K562 (cell line): ENCODE measurements at regions not wholly inside any gene's neighbourhood (a gene's known extent, or its start where the extent isn't known, plus 50 kb on each side); places are given as distances from the start of the nearest gene placed in this dataset.

Source experiments
- ATAC-seq: fragments of 200-7000 bp; cut with Tn5 transposase; 3 replicates; pipeline ENCODE4 v1.9.1; 2020; ENCODE audit warnings: moderate library complexity
- BruUV-seq: library from RNA; stranded (reverse); fragments of 400-500 nt; replicated peaks from 2 replicates; lab custom pipeline; 2021; lab: Mats Ljungman, UMichigan
- CTCF ChIA-PET: fragments of 300-600 bp; formaldehyde crosslinking; extraction: SDS; loops from one replicate; lab custom pipeline; 2021; ENCODE audit warnings: low intra/inter-chr PET ratio; lab: Yijun Ruan, JAX
- POLR2A ChIA-PET: fragments of 300-600, 350-650 bp; sonication (Branson Sonifier 250); formaldehyde crosslinking; extraction: SDS; loops from one replicate; lab custom pipeline; 2021; ENCODE audit warnings: antibody characterized with exemption, inconsistent platforms; lab: Yijun Ruan, JAX
- DNase-seq, 4 experiments: peaks; one replicate each; pipeline versions ENCODE4 v3.0.0 to v3.0.0-alpha.2; 2011 to 2018; ENCODE audit warnings: low spot score in 3 of 4, mixed read lengths in 3 of 4; ENCODE audit errors: extremely low read depth in 1 of 4
- FAIRE-seq: peaks from 2 replicates; lab custom pipeline; 2011; peaks lifted over from hg19 to GRCh38; lab: Jason Lieb, UNC
- H2AFZ ChIP-seq: 2 replicates; pipeline ENCODE4 v1.6.0; 2011; ENCODE audit warnings: low read depth, low read length, control low read depth, inconsistent platforms
- H3K27ac ChIP-seq: fragments of 200-600 bp; 3 replicates; pipeline ENCODE4 v1.8.0; 2011; ENCODE audit warnings: low read depth, mild to moderate bottlenecking, control low read depth, inconsistent platforms, low read length, moderate library complexity, mixed read lengths; ENCODE audit errors: extremely low read depth
- H3K27me3 ChIP-seq, 2 experiments: fragments of 300-600 bp in 1 of 2; 2 replicates in 1 of 2; 3 replicates in 1 of 2; pipeline versions ENCODE4 v1.6.0 to v1.8.0; 2011; ENCODE audit warnings: inconsistent platforms in 2 of 2, low read length in 2 of 2, mild to moderate bottlenecking in 1 of 2, mixed read lengths in 1 of 2, moderate library complexity in 1 of 2; ENCODE audit not compliant: control insufficient read depth in 2 of 2, insufficient read depth in 2 of 2
- H3K36me3 ChIP-seq: fragments of 300-600 bp; 3 replicates; pipeline ENCODE4 v1.8.0; 2011; ENCODE audit warnings: mild to moderate bottlenecking, low read length, inconsistent platforms; ENCODE audit not compliant: control insufficient read depth, insufficient read depth
- H3K4me1 ChIP-seq, 2 experiments: fragments of 200-600 bp in 1 of 2; replicated peaks in 1 of 2; 2 replicates in 1 of 2; 3 replicates in 1 of 2; pipeline versions ENCODE4 v1.5.1 to v1.8.0; 2011; ENCODE audit warnings: inconsistent platforms in 2 of 2, low read length in 2 of 2, mild to moderate bottlenecking in 1 of 2, mixed read lengths in 1 of 2, moderate library complexity in 1 of 2; ENCODE audit not compliant: control insufficient read depth in 2 of 2, insufficient read depth in 2 of 2
- H3K4me2 ChIP-seq: 2 replicates; pipeline ENCODE4 v1.6.1; 2011; ENCODE audit warnings: low read length, control low read depth, inconsistent platforms, mixed read lengths; ENCODE audit not compliant: insufficient read depth
- H3K4me3 ChIP-seq: fragments of 200-600 bp; sonication (generic), shearing (Covaris generic); 2 replicates; pipeline ENCODE4 v1.5.1; 2016; ENCODE audit warnings: control low read depth, inconsistent platforms
- H3K79me2 ChIP-seq: fragments of 200-600 bp; 3 replicates; pipeline ENCODE4 v1.8.0; 2011; ENCODE audit warnings: low read length, inconsistent platforms; ENCODE audit not compliant: control insufficient read depth, insufficient read depth
- H3K9ac ChIP-seq, 2 experiments: 2 replicates each; pipeline versions ENCODE4 v1.6.0 to v1.6.1; 2011; ENCODE audit warnings: low read depth in 2 of 2, low read length in 2 of 2, control low read depth in 1 of 2, inconsistent platforms in 1 of 2, mild to moderate bottlenecking in 1 of 2, mixed read lengths in 1 of 2; ENCODE audit not compliant: insufficient read depth in 1 of 2
- H3K9me1 ChIP-seq: one replicate; pipeline ENCODE4 v1.6.0; 2011; ENCODE audit warnings: inconsistent platforms, mild to moderate bottlenecking, low read length, moderate library complexity; ENCODE audit not compliant: control insufficient read depth, insufficient read depth
- H3K9me3 ChIP-seq: replicated peaks from 2 replicates; pipeline ENCODE4 v1.5.1; 2011; ENCODE audit warnings: low read depth, low read length, inconsistent platforms; ENCODE audit not compliant: control insufficient read depth, insufficient read depth
- H4K20me1 ChIP-seq: replicated peaks from 2 replicates; pipeline ENCODE4 v1.6.1; 2011; ENCODE audit warnings: low read length, inconsistent platforms, mixed read lengths; ENCODE audit not compliant: control insufficient read depth, insufficient read depth
- CHCHD3 ChIP-seq: fragments of 250-450 bp; sonication (Bioruptor Pico); IDR thresholded peaks from 2 replicates; pipeline ENCODE4 v2.1.2; 2022; ENCODE audit warnings: mild to moderate bottlenecking
- EP400 ChIP-seq: fragments of 450-650 bp; IDR thresholded peaks from 2 replicates; pipeline ENCODE4 v1.6.1; 2017; ENCODE audit warnings: antibody characterized with exemption, mild to moderate bottlenecking, moderate library complexity
- GATAD2B ChIP-seq: fragments of 450-650 bp; IDR thresholded peaks from 2 replicates; pipeline ENCODE4 v1.6.1; 2017; ENCODE audit warnings: mild to moderate bottlenecking, borderline replicate concordance
- MCM5 ChIP-seq: fragments of 450-650 bp; IDR thresholded peaks from 2 replicates; pipeline ENCODE4 v1.6.1; 2016; ENCODE audit warnings: low read depth
- MEIS2 ChIP-seq: fragments of 450-650 bp; IDR thresholded peaks from 2 replicates; pipeline ENCODE4 v1.6.1; 2014; ENCODE audit warnings: mild to moderate bottlenecking; ENCODE audit not compliant: partially characterized antibody
- NFATC3 ChIP-seq: fragments of 450-650 bp; IDR thresholded peaks from 2 replicates; pipeline ENCODE4 v1.6.1; 2017; ENCODE audit warnings: mild to moderate bottlenecking
- NFIX ChIP-seq: fragments of 250-450 bp; sonication (Bioruptor Pico); IDR thresholded peaks from 2 replicates; pipeline ENCODE4 v1.4.0; 2020; ENCODE audit warnings: low read depth, mild to moderate bottlenecking, moderate library complexity
- PHF8 ChIP-seq: fragments of 200-600 bp; sonication (generic); IDR thresholded peaks from 2 replicates; pipeline ENCODE4 v1.6.1; 2012; ENCODE audit warnings: mixed run types, mild to moderate bottlenecking, inconsistent platforms, low read length, moderate library complexity, borderline replicate concordance
- SIN3B ChIP-seq: fragments of 450-650 bp; IDR thresholded peaks from 2 replicates; pipeline ENCODE4 v1.6.1; 2017; ENCODE audit warnings: low read depth, mild to moderate bottlenecking, moderate library complexity
- SMAD4 ChIP-seq: fragments of 250-450 bp; sonication (Bioruptor Pico); conservative IDR thresholded peaks from 2 replicates; pipeline ENCODE4 v1.8.0; 2021; ENCODE audit warnings: inconsistent platforms, mild to moderate bottlenecking, moderate library complexity
- SMARCA5 ChIP-seq: fragments of 450-650 bp; IDR thresholded peaks from 2 replicates; pipeline ENCODE4 v1.6.1; 2016
- XRCC3 ChIP-seq: fragments of 450-650 bp; IDR thresholded peaks from 2 replicates; pipeline ENCODE4 v1.6.1; 2017; ENCODE audit warnings: mild to moderate bottlenecking, moderate library complexity
- ZBTB7A ChIP-seq: IDR thresholded peaks from 2 replicates; pipeline ENCODE4 v1.6.1; 2011; ENCODE audit warnings: low read depth, mild to moderate bottlenecking, low read length, moderate library complexity, borderline replicate concordance; ENCODE audit not compliant: control insufficient read depth
- ZNF175 ChIP-seq: fragments of 200-800 bp; sonication (Bioruptor generic); IDR thresholded peaks from 2 replicates; pipeline ENCODE4 v1.6.1; 2016; ENCODE audit warnings: low read depth, mild to moderate bottlenecking, missing genetic modification characterization, missing compliant biosample characterization
- WGBS: fragments of 100-300 bp; shearing (Covaris generic); methylation state at CpG from one replicate; pipeline ENCODE4 v1.1.6; 2016; ENCODE audit warnings: low coverage, mixed read lengths; ENCODE audit not compliant: insufficient coverage; ENCODE audit errors: missing lambda C conversion rate; 5-methylcytosine and 5-hydroxymethylcytosine counted together
- in situ Hi-C: fragments of 300-500 bp; cut with MboI; formaldehyde crosslinking; loops from 4 replicates; pipeline ENCODE4 v1.15.0; 2018; ENCODE audit warnings: inconsistent platforms, mixed read lengths
- intact Hi-C: fragments of 100-400 bp; cut with micrococcal nuclease; formaldehyde crosslinking; loops from 2 replicates; pipeline ENCODE4 v1.14.2; 2022
- TF ChIP-seq, protein P1 (sequence below): sonication (generic); formaldehyde crosslinking; IDR thresholded peaks from 2 replicates; pipeline ENCODE4 v1.8.0; 2023; ENCODE audit warnings: mild to moderate bottlenecking, missing genetic modification reagents
- TF ChIP-seq, protein P2 (sequence below): fragments of 250-450 bp; sonication (Bioruptor Pico); IDR thresholded peaks from 2 replicates; pipeline ENCODE4 v1.4.0; 2020; ENCODE audit warnings: mild to moderate bottlenecking, moderate library complexity, borderline replicate concordance
- TF ChIP-seq, protein P3 (sequence below): fragments of 250-450 bp; sonication (Bioruptor Pico); IDR thresholded peaks from 2 replicates; pipeline ENCODE4 v1.9.0; 2021; ENCODE audit warnings: mild to moderate bottlenecking

DNA sequence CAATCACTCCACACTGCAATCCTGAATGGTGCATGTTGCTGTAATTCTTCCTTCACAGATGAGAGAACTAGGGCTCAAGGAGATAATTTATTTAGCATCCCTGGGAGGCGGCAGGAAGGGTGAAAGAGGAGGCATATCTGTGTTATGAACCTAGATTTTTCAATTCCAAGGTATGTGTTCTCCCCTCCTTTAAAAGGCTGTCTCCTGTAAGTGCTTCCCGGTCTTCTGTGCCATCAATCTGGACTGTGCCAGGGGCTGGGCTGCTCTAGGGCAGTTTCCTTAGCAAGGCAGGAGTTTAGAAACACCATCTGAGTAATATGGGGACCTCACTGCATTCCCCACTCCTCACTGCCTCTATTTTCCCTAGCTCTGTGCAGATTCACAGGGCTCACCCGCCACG lies 185.0 kb downstream of the RFC3 start (continued):
- TF ChIP-seq, protein P1, sequence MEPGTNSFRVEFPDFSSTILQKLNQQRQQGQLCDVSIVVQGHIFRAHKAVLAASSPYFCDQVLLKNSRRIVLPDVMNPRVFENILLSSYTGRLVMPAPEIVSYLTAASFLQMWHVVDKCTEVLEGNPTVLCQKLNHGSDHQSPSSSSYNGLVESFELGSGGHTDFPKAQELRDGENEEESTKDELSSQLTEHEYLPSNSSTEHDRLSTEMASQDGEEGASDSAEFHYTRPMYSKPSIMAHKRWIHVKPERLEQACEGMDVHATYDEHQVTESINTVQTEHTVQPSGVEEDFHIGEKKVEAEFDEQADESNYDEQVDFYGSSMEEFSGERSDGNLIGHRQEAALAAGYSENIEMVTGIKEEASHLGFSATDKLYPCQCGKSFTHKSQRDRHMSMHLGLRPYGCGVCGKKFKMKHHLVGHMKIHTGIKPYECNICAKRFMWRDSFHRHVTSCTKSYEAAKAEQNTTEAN (CRISPR knock-in tag) = no peak
- TF ChIP-seq SMARCA5 = no peak
- no peak for TF ChIP-seq CHCHD3 (CRISPR knock-in tag)
- no peak for TF ChIP-seq NFIX (CRISPR knock-in tag)
- no peak for TF ChIP-seq MEIS2
- no peak for TF ChIP-seq GATAD2B
- TF ChIP-seq XRCC3 = no peak
- TF ChIP-seq, protein P2, sequence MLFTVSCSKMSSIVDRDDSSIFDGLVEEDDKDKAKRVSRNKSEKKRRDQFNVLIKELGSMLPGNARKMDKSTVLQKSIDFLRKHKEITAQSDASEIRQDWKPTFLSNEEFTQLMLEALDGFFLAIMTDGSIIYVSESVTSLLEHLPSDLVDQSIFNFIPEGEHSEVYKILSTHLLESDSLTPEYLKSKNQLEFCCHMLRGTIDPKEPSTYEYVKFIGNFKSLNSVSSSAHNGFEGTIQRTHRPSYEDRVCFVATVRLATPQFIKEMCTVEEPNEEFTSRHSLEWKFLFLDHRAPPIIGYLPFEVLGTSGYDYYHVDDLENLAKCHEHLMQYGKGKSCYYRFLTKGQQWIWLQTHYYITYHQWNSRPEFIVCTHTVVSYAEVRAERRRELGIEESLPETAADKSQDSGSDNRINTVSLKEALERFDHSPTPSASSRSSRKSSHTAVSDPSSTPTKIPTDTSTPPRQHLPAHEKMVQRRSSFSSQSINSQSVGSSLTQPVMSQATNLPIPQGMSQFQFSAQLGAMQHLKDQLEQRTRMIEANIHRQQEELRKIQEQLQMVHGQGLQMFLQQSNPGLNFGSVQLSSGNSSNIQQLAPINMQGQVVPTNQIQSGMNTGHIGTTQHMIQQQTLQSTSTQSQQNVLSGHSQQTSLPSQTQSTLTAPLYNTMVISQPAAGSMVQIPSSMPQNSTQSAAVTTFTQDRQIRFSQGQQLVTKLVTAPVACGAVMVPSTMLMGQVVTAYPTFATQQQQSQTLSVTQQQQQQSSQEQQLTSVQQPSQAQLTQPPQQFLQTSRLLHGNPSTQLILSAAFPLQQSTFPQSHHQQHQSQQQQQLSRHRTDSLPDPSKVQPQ (CRISPR knock-in tag) = no peak

DNA sequence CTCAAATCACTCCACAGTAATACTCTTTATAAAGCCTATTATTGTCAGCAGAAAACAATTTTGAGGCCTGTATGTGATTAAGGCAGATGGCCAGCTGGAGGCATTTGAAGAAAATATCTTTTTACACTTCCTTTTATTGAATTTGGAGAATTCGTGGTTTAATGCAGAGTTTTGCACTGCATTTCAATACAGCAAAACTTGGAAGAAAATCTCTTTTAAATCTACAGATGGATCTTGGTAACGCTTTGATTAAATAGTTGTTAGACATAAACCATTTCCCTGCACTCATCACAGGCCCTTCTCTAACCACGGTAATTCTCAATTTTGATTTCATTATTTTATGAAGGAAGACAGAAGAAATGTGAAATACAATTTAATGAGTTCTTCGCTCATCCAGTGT lies 185.7 kb downstream of the RFC3 start:
- H3K4me1 ChIP-seq = no peaks in the 10 kb centered on the region
- no peak overlapping the region for H3K4me2 ChIP-seq
- ATAC-seq (no peak), FAIRE-seq (no peak), DNase-seq (no peak)
- in situ Hi-C loops (no loop called here), intact Hi-C loops (no loop called here)
- ChIA-PET POLR2A (no interaction called here), CTCF (no interaction called here)
- H2AFZ ChIP-seq = no peak overlapping the region
- BruUV-seq = no TSS peak
- H3K9me3 ChIP-seq = no peaks in the 10 kb centered on the region
- H4K20me1 ChIP-seq = no peaks in the 10 kb centered on the region
- 0% methylated on average over 4 of the region's 4 CpGs for WGBS
- H3K36me3 ChIP-seq = no peaks in the 10 kb centered on the region
- H3K79me2 ChIP-seq = no peaks in the 10 kb centered on the region
- no peak for TF ChIP-seq NFATC3
- TF ChIP-seq, protein P3, sequence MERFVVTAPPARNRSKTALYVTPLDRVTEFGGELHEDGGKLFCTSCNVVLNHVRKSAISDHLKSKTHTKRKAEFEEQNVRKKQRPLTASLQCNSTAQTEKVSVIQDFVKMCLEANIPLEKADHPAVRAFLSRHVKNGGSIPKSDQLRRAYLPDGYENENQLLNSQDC (CRISPR knock-in tag) = no peak
- TF ChIP-seq PHF8 = no peak
- no peak for TF ChIP-seq MCM5
- TF ChIP-seq SMAD4 = no peak
- no peak for TF ChIP-seq ZNF175
- TF ChIP-seq EP400 = no peak
- no peak for TF ChIP-seq SIN3B
- no peak for TF ChIP-seq ZBTB7A
- no peak overlapping the region for H3K9ac ChIP-seq
- no peaks in the 10 kb centered on the region for H3K9me1 ChIP-seq
- no peaks in the 10 kb centered on the region for H3K27me3 ChIP-seq
- no peak overlapping the region for H3K4me3 ChIP-seq
- H3K27ac ChIP-seq = no peak overlapping the region
